ENCODE measurements at regions not wholly inside any gene's neighbourhood (a gene's known extent, or its start where the extent isn't known, plus 50 kb on each side); places are given as distances from the start of the nearest gene placed in this dataset.

DNA sequence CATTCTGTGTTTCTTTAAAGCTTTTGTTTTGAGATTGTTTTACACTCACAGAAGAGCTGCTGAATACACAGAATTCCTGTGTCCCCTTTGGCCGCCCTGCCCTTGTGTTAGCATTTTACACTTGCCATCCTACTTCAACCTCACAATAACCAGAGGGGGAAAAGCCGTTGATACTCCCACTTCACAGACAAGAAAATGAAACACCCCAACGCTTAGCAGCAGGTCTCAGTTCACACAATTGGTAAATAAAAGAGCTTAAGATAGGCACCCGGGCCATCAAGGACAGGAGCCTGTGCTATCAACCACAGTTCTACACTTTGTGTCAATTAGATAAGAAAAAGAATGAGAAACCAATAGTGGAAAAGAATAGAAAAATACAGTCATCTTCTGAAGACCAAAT, 178.0 kb downstream of the SYK start:
- no peaks in the 10 kb centered on the region for H3K36me3 ChIP-seq
- no peaks in the 10 kb centered on the region for H3K27me3 ChIP-seq
- H3K9me3 ChIP-seq, result no peaks in the 10 kb centered on the region
- H3K4me1 ChIP-seq, result no peaks in the 10 kb centered on the region
- H3K27ac ChIP-seq, result no peak overlapping the region
- intact Hi-C loops (cut with DNase I; ENCODE audit: low total_unique reads), result no loop called here
- H3K4me3 ChIP-seq, result no peak overlapping the region
- DNase-seq (ENCODE audit: low spot score in 2 of 2), result no peak
- TF ChIP-seq POLR2AphosphoS5 (IDR thresholded peaks at IDR 0.05), result no peak
- TF ChIP-seq, protein P1, sequence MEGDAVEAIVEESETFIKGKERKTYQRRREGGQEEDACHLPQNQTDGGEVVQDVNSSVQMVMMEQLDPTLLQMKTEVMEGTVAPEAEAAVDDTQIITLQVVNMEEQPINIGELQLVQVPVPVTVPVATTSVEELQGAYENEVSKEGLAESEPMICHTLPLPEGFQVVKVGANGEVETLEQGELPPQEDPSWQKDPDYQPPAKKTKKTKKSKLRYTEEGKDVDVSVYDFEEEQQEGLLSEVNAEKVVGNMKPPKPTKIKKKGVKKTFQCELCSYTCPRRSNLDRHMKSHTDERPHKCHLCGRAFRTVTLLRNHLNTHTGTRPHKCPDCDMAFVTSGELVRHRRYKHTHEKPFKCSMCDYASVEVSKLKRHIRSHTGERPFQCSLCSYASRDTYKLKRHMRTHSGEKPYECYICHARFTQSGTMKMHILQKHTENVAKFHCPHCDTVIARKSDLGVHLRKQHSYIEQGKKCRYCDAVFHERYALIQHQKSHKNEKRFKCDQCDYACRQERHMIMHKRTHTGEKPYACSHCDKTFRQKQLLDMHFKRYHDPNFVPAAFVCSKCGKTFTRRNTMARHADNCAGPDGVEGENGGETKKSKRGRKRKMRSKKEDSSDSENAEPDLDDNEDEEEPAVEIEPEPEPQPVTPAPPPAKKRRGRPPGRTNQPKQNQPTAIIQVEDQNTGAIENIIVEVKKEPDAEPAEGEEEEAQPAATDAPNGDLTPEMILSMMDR (IDR thresholded peaks at IDR 0.05), result no peak
- no peak for TF ChIP-seq POLR2A (IDR thresholded peaks at IDR 0.05)

DNA sequence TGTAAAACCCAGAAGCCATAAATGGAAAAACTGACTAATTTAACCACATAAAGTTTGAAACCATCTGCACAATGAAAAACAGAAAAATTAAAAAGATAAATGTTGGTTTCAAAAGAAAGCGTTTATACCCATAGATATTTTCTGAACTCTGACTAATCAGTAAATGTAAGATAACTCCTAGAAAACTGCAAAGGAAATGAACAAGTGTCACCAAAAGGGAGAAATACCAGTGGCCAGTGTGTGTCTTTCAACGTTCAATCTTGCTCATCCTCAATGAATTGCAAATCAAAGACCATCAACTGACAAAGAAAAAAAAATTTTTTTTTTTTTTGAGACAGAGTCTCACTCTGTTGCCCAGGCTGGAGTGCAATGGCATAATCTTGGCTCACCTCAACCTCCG, 180.1 kb downstream of the SYK start:
- H3K4me1 ChIP-seq, result no peaks in the 10 kb centered on the region
- DNase-seq (ENCODE audit: low spot score in 2 of 2), result no peak
- TF ChIP-seq POLR2A (IDR thresholded peaks at IDR 0.05) (no peak), POLR2AphosphoS5 (IDR thresholded peaks at IDR 0.05) (no peak)
- TF ChIP-seq, protein P1 (IDR thresholded peaks at IDR 0.05), result no peak
- H3K36me3 ChIP-seq, result no peaks in the 10 kb centered on the region
- intact Hi-C loops (cut with DNase I; ENCODE audit: low total_unique reads), result no loop called here
- no peaks in the 10 kb centered on the region for H3K27me3 ChIP-seq
- no peak overlapping the region for H3K4me3 ChIP-seq
- no peak overlapping the region for H3K27ac ChIP-seq
- H3K9me3 ChIP-seq, result no peaks in the 10 kb centered on the region

DNA sequence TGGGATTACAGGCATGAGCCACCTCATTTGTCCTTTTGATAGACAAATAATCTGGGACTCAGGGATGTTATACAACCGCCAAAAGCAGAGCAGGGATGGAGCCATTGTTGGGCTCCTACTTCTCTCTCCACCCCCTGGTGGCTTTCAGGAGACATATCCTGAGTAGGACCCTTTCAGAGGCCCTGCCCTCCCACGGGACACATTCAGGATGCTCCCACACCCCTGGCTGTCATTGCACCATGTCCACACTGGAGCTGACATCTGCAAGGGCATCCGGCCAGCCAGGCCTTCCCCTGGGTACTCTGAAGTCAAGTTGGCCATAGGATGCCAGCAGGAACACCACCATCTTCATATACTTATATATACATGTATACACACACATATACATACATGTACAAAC, 181.8 kb downstream of the SYK start:
- TF ChIP-seq POLR2AphosphoS5 (IDR thresholded peaks at IDR 0.05), result no peak
- TF ChIP-seq POLR2A (IDR thresholded peaks at IDR 0.05), result no peak
- TF ChIP-seq, protein P1 (IDR thresholded peaks at IDR 0.05), result no peak
- H3K27me3 ChIP-seq, result no peaks in the 10 kb centered on the region
- no peaks in the 10 kb centered on the region for H3K4me1 ChIP-seq
- DNase-seq (ENCODE audit: low spot score in 2 of 2), result no peak
- H3K4me3 ChIP-seq, result no peak overlapping the region
- H3K36me3 ChIP-seq, result no peaks in the 10 kb centered on the region
- no peak overlapping the region for H3K27ac ChIP-seq
- no peaks in the 10 kb centered on the region for H3K9me3 ChIP-seq
- intact Hi-C loops (cut with DNase I; ENCODE audit: low total_unique reads), result no loop called here

DNA sequence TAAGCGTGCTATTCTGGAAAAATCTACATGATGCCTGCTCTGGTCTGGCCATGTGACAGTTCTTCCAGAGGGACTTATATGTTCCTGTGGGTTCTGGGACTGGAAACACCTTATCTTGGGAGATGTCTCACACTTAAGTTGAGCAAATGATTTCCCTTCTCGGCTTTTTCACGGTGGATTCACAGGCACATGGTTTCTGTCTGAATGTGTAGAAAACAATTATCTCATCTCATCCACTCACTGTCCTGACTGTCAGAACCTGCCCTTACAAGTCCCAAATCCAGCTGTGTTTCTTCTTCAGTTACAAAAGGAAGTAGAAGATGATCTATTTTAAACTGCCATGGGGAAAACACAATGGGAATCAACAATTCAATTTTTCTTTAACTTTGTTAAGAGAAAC, 184.0 kb downstream of the SYK start:
- intact Hi-C loops (cut with DNase I; ENCODE audit: low total_unique reads), result no loop called here
- no peaks in the 10 kb centered on the region for H3K9me3 ChIP-seq
- H3K27ac ChIP-seq, result peak overlapping the region in 1 of 2 donors; percentile 50
- no peak for TF ChIP-seq POLR2AphosphoS5 (IDR thresholded peaks at IDR 0.05)
- TF ChIP-seq POLR2A (IDR thresholded peaks at IDR 0.05), result no peak
- TF ChIP-seq, protein P1 (IDR thresholded peaks at IDR 0.05), result no peak
- H3K27me3 ChIP-seq, result no peaks in the 10 kb centered on the region
- no peaks in the 10 kb centered on the region for H3K4me1 ChIP-seq
- no peaks in the 10 kb centered on the region for H3K36me3 ChIP-seq
- H3K4me3 ChIP-seq, result no peak overlapping the region
- no peak for DNase-seq (ENCODE audit: low spot score in 2 of 2)

DNA sequence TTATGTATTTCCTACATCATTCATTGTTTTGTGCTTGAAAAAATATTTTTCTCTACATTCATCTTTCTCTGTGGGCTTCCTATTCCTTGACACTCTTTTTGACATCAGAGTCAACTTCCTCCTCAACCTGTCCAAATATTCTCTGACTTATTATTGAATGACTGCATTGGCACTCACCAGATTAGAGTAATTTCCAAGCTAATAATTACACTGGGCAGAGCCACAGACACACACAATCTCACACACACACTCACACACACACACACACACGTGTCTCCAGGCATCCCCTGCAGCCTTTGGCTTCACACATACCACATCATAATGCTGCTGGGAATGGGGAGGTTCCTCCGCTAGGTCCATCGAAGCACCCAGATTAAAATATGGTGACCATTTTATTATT, 184.5 kb downstream of the SYK start:
- intact Hi-C loops (cut with DNase I; ENCODE audit: low total_unique reads), result no loop called here
- no peak overlapping the region for H3K27ac ChIP-seq
- TF ChIP-seq, protein P1 (IDR thresholded peaks at IDR 0.05), result no peak
- TF ChIP-seq POLR2A (IDR thresholded peaks at IDR 0.05), result no peak
- TF ChIP-seq POLR2AphosphoS5 (IDR thresholded peaks at IDR 0.05), result no peak

More for the DNA sequence above, 184.5 kb downstream of the SYK start:
- Histone ChIP-seq H3K4me1 (no peaks in the 10 kb centered on the region), H3K36me3 (no peaks in the 10 kb centered on the region), H3K9me3 (no peaks in the 10 kb centered on the region), H3K4me3 (no peak overlapping the region), H3K27me3 (no peaks in the 10 kb centered on the region)
- DNase-seq (ENCODE audit: low spot score in 2 of 2), result no peak

All from breast epithelium (tissue), 4 donors.